ENCODE measurements at regions not wholly inside any gene's neighbourhood (a gene's known extent, or its start where the extent isn't known, plus 50 kb on each side); places are given as distances from the start of the nearest gene placed in this dataset.

GRCh38 chr1:30819244-30819571 lies 61.6 kb upstream of the LAPTM5 start:
- in situ Hi-C loops (cut with HindIII; ENCODE audit: low pct_ligation_motif_present, low pct_unique_long_range_greater_than_20kb, low sequenced_read_pairs): loop anchor here (25.0 kb wide), 1 partner anchor 93 kb away; the partner anchor contains the start of gene SDC3
- DNase-seq: no peak

- in situ Hi-C loops (cut with HindIII; ENCODE audit: low pct_ligation_motif_present, low pct_unique_long_range_greater_than_20kb, low sequenced_read_pairs): loop anchor here (25.0 kb wide), 1 partner anchor 94 kb away; the partner anchor contains the start of gene SDC3
These were observed 61.1 kb upstream of the LAPTM5 start for GRCh38 chr1:30818568-30819243.

GRCh38 chr1:30817548-30817947 lies 60.0 kb upstream of the LAPTM5 start:
- DNase-seq: no peak
- in situ Hi-C loops (cut with HindIII; ENCODE audit: low pct_ligation_motif_present, low pct_unique_long_range_greater_than_20kb, low sequenced_read_pairs): loop anchor here (25.0 kb wide), 1 partner anchor 95 kb away; the partner anchor contains the start of gene SDC3

More at GRCh38 chr1:30818568-30819243, 61.1 kb upstream of the LAPTM5 start:
- DNase-seq: no peak

- in situ Hi-C loops (cut with HindIII; ENCODE audit: low pct_ligation_motif_present, low pct_unique_long_range_greater_than_20kb, low sequenced_read_pairs): loop anchor here (25.0 kb wide), 1 partner anchor 95 kb away; the partner anchor contains the start of gene SDC3
- no peak for DNase-seq
These were observed 59.5 kb upstream of the LAPTM5 start for GRCh38 chr1:30817077-30817438.

- DNase-seq: peak; percentile 93
- in situ Hi-C loops (cut with HindIII; ENCODE audit: low pct_ligation_motif_present, low pct_unique_long_range_greater_than_20kb, low sequenced_read_pairs): loop anchor here (25.0 kb wide), 1 partner anchor 96 kb away; the partner anchor contains the start of gene SDC3
These were observed 58.9 kb upstream of the LAPTM5 start for GRCh38 chr1:30816211-30817076.

- DNase-seq: no peak
- in situ Hi-C loops (cut with HindIII; ENCODE audit: low pct_ligation_motif_present, low pct_unique_long_range_greater_than_20kb, low sequenced_read_pairs): loop anchor here (25.0 kb wide), 1 partner anchor 97 kb away; the partner anchor contains the start of gene SDC3
These were observed 58.0 kb upstream of the LAPTM5 start for GRCh38 chr1:30815556-30815955.

- no peak for DNase-seq
- in situ Hi-C loops (cut with HindIII; ENCODE audit: low pct_ligation_motif_present, low pct_unique_long_range_greater_than_20kb, low sequenced_read_pairs): loop anchor here (25.0 kb wide), 1 partner anchor 98 kb away; the partner anchor contains the start of gene SDC3
These were observed 56.7 kb upstream of the LAPTM5 start for GRCh38 chr1:30814292-30814691.

GRCh38 chr1:30812076-30812475 lies 54.5 kb upstream of the LAPTM5 start:
- no peak for DNase-seq

GRCh38 chr1:30811187-30811586 lies 53.6 kb upstream of the LAPTM5 start:
- no peak for DNase-seq
- in situ Hi-C loops (cut with HindIII; ENCODE audit: low pct_ligation_motif_present, low pct_unique_long_range_greater_than_20kb, low sequenced_read_pairs): loop anchor here (25.0 kb wide), 1 partner anchor 101 kb away; the partner anchor contains the start of gene SDC3

More at GRCh38 chr1:30812076-30812475, 54.5 kb upstream of the LAPTM5 start:
- in situ Hi-C loops (cut with HindIII; ENCODE audit: low pct_ligation_motif_present, low pct_unique_long_range_greater_than_20kb, low sequenced_read_pairs): loop anchor here (25.0 kb wide), 1 partner anchor 100 kb away; the partner anchor contains the start of gene SDC3

- in situ Hi-C loops (cut with HindIII; ENCODE audit: low pct_ligation_motif_present, low pct_unique_long_range_greater_than_20kb, low sequenced_read_pairs): loop anchor here (25.0 kb wide), 1 partner anchor 102 kb away; the partner anchor contains the start of gene SDC3
- DNase-seq: no peak
These were observed 53.0 kb upstream of the LAPTM5 start for GRCh38 chr1:30810416-30811080.

GRCh38 chr1:30809514-30810263 lies 52.1 kb upstream of the LAPTM5 start:
- in situ Hi-C loops (cut with HindIII; ENCODE audit: low pct_ligation_motif_present, low pct_unique_long_range_greater_than_20kb, low sequenced_read_pairs): loop anchor here (25.0 kb wide), 1 partner anchor 103 kb away; the partner anchor contains the start of gene SDC3
- DNase-seq: peak; percentile 68

GRCh38 chr1:30808067-30808662 lies 50.6 kb upstream of the LAPTM5 start:
- no peak for DNase-seq
- in situ Hi-C loops (cut with HindIII; ENCODE audit: low pct_ligation_motif_present, low pct_unique_long_range_greater_than_20kb, low sequenced_read_pairs): loop anchor here (25.0 kb wide), 1 partner anchor 104 kb away; the partner anchor contains the start of gene SDC3

- no peak for DNase-seq
- in situ Hi-C loops (cut with HindIII; ENCODE audit: low pct_ligation_motif_present, low pct_unique_long_range_greater_than_20kb, low sequenced_read_pairs): loop anchor here (25.0 kb wide), 1 partner anchor 105 kb away; the partner anchor contains the start of gene SDC3
These were observed 49.9 kb upstream of the LAPTM5 start for GRCh38 chr1:30807318-30808066.

Data from ACHN (cell line).